Astrocyte (in vitro differentiated cells and primary cell): ENCODE measurements at regions not wholly inside any gene's neighbourhood (a gene's known extent, or its start where the extent isn't known, plus 50 kb on each side); places are given as distances from the start of the nearest gene placed in this dataset.

Experiments
- EZH2 ChIP-seq: IDR thresholded peaks from 2 replicates; pipeline ENCODE4 v1.6.1; 2012; ENCODE audit warnings: mild to moderate bottlenecking, low read length, inconsistent platforms; ENCODE audit not compliant: insufficient read depth
- TF ChIP-seq, protein P1 (sequence below): IDR thresholded peaks from 2 replicates; pipeline ENCODE4 v1.5.1; 2011; ENCODE audit warnings: low read depth, mild to moderate bottlenecking, inconsistent platforms, low read length, moderate library complexity; ENCODE audit not compliant: insufficient read depth

DNA sequence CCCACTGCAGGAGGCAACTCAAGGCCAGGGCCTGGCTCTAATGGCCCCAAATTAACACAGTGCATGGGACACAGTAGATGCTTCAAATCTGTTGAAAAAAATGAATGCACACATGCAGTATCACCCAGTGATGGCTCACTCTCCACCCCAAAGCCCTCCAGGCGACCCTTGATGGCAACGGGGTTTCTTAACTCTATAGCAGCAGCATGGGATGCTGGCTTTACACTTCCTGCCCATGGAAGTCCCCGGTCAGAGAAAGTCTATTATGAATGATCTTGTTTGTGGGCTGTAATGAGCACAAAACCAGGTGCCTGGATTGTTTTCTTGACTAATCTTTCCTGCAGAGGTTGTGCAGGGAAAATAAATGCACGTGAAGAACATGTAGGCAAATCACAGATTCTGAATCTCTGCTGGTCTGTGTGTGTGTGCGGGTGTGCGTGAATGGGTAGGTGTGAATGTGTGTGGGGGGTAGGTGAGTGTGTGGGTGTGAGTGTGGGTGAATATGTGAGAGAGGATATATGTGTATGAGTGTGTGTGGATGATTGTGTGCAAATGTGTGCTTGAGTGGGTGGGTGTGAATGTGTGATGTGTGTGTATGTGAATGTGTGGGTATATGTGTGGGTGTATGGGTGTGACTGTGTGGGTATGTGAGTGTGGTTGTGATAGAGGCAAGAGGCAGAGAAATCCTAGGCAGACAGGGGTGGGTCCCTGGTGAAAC is 60.1 kb upstream of the MLN start:
- TF ChIP-seq, protein P1, sequence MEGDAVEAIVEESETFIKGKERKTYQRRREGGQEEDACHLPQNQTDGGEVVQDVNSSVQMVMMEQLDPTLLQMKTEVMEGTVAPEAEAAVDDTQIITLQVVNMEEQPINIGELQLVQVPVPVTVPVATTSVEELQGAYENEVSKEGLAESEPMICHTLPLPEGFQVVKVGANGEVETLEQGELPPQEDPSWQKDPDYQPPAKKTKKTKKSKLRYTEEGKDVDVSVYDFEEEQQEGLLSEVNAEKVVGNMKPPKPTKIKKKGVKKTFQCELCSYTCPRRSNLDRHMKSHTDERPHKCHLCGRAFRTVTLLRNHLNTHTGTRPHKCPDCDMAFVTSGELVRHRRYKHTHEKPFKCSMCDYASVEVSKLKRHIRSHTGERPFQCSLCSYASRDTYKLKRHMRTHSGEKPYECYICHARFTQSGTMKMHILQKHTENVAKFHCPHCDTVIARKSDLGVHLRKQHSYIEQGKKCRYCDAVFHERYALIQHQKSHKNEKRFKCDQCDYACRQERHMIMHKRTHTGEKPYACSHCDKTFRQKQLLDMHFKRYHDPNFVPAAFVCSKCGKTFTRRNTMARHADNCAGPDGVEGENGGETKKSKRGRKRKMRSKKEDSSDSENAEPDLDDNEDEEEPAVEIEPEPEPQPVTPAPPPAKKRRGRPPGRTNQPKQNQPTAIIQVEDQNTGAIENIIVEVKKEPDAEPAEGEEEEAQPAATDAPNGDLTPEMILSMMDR = no peak
- TF ChIP-seq EZH2 = no peak
